IMR-90 (cell line): ENCODE measurements at regions not wholly inside any gene's neighbourhood (a gene's known extent, or its start where the extent isn't known, plus 50 kb on each side); places are given as distances from the start of the nearest gene placed in this dataset.

ENCODE experiments used
- ATAC-seq: fragments of 200-7000 bp; cut with Tn5 transposase; 2 replicates; pipeline ENCODE4 v1.9.1; 2020; ENCODE audit warnings: low read depth, mild to moderate bottlenecking, moderate library complexity
- BruUV-seq: library from RNA; stranded (reverse); fragments of 400-500 nt; replicated peaks from 2 replicates; lab custom pipeline; 2021; lab: Mats Ljungman, UMichigan
- CTCF ChIA-PET: fragments of 300-600 bp; formaldehyde crosslinking; extraction: SDS; loops from one replicate; lab custom pipeline; 2021; ENCODE audit warnings: antibody characterized with exemption; lab: Yijun Ruan, JAX
- POLR2A ChIA-PET: fragments of 300-600 bp; sonication (Branson Sonifier 250); formaldehyde crosslinking; loops from one replicate; lab custom pipeline; 2022; ENCODE audit warnings: antibody characterized with exemption; ENCODE audit not compliant: unreplicated experiment; lab: Charles Lee
- DNase-seq: peaks from one replicate; pipeline ENCODE4 v3.0.0; 2013
- H2AFZ ChIP-seq: replicated peaks from 2 replicates; pipeline ENCODE3; 2013; ENCODE audit warnings: low read length, mild to moderate bottlenecking; ENCODE audit not compliant: poor library complexity
- H2AK5ac ChIP-seq: 2 replicates; pipeline ENCODE4 v1.6.1; 2013; ENCODE audit warnings: low read depth, low read length, inconsistent platforms
- H2AK9ac ChIP-seq: replicated peaks from 2 replicates; pipeline ENCODE3; 2013; ENCODE audit warnings: mild to moderate bottlenecking, low read depth, low read length, moderate library complexity; ENCODE audit not compliant: poor library complexity
- H2BK120ac ChIP-seq: 2 replicates; pipeline ENCODE4 v1.6.1; 2013; ENCODE audit warnings: low read depth, low read length, inconsistent platforms
- H2BK15ac ChIP-seq: 3 replicates; pipeline ENCODE4 v1.6.1; 2013; ENCODE audit warnings: low read depth, low read length, inconsistent platforms
- H2BK20ac ChIP-seq: 2 replicates; pipeline ENCODE4 v1.6.1; 2013; ENCODE audit warnings: low read depth, mild to moderate bottlenecking, inconsistent platforms, low read length, moderate library complexity
- H2BK5ac ChIP-seq: 2 replicates; pipeline ENCODE4 v1.6.1; 2013; ENCODE audit warnings: mild to moderate bottlenecking, low read depth, low read length, inconsistent platforms; ENCODE audit not compliant: poor library complexity, severe bottlenecking
- H3K14ac ChIP-seq: replicated peaks from 2 replicates; pipeline ENCODE4 v1.6.1; 2013; ENCODE audit warnings: low read depth, low read length, inconsistent platforms
- H3K18ac ChIP-seq: 2 replicates; pipeline ENCODE4 v1.6.1; 2013; ENCODE audit warnings: low read depth, low read length, control low read depth
- H3K23ac ChIP-seq: 2 replicates; pipeline ENCODE4 v1.6.1; 2013; ENCODE audit warnings: low read depth, low read length, inconsistent platforms
- H3K27ac ChIP-seq: 2 replicates; pipeline ENCODE4 v1.5.1; 2013; ENCODE audit warnings: mild to moderate bottlenecking, control low read depth, low read length; ENCODE audit not compliant: insufficient read depth
- H3K27me3 ChIP-seq: 2 replicates; pipeline ENCODE4 v1.6.1; 2013; ENCODE audit warnings: low read length; ENCODE audit not compliant: control insufficient read depth, insufficient read depth
- H3K36me3 ChIP-seq: 2 replicates; pipeline ENCODE4 v1.6.1; 2013; ENCODE audit warnings: low read length, mixed read lengths; ENCODE audit not compliant: control insufficient read depth, insufficient read depth
- H3K4ac ChIP-seq: 2 replicates; pipeline ENCODE4 v1.6.1; 2013; ENCODE audit warnings: low read depth, low read length, inconsistent platforms
- H3K4me1 ChIP-seq: 2 replicates; pipeline ENCODE4 v1.6.1; 2013; ENCODE audit warnings: low read length, mixed read lengths; ENCODE audit not compliant: control insufficient read depth, insufficient read depth
- H3K4me2 ChIP-seq: 2 replicates; pipeline ENCODE4 v1.6.1; 2013; ENCODE audit warnings: low read depth, mild to moderate bottlenecking, control low read depth, low read length, moderate library complexity
- H3K4me3 ChIP-seq: 2 replicates; pipeline ENCODE4 v1.5.1; 2013; ENCODE audit warnings: low read depth, mild to moderate bottlenecking, control low read depth, low read length, moderate library complexity; ENCODE audit not compliant: insufficient read depth
- H3K56ac ChIP-seq: 2 replicates; pipeline ENCODE4 v1.6.1; 2013; ENCODE audit warnings: low read length, inconsistent platforms; ENCODE audit not compliant: insufficient read depth; ENCODE audit errors: extremely low read depth
- H3K79me1 ChIP-seq, 2 experiments: 2 replicates each; pipeline ENCODE4 v1.6.1; 2013; ENCODE audit warnings: low read length in 2 of 2, inconsistent platforms in 1 of 2, low read depth in 1 of 2
- H3K9ac ChIP-seq: 2 replicates; pipeline ENCODE4 v1.6.1; 2013; ENCODE audit warnings: low read depth, low read length, control low read depth
- H3K9me1 ChIP-seq: 2 replicates; pipeline ENCODE4 v1.6.1; 2013; ENCODE audit warnings: low read length, inconsistent platforms; ENCODE audit not compliant: insufficient read depth
- H3K9me3 ChIP-seq: 2 replicates; pipeline ENCODE4 v1.6.1; 2013; ENCODE audit warnings: low read length; ENCODE audit not compliant: control insufficient read depth, insufficient read depth
- H4K20me1 ChIP-seq: 2 replicates; pipeline ENCODE4 v1.6.1; 2013; ENCODE audit warnings: low read length, inconsistent platforms; ENCODE audit not compliant: insufficient read depth
- H4K5ac ChIP-seq: 2 replicates; pipeline ENCODE4 v1.6.1; 2013; ENCODE audit warnings: mild to moderate bottlenecking, low read depth, low read length, control low read depth
- H4K8ac ChIP-seq, 2 experiments: 2 replicates each; pipeline ENCODE4 v1.6.1; 2013; ENCODE audit warnings: low read depth in 2 of 2, low read length in 2 of 2, control low read depth in 1 of 2, inconsistent platforms in 1 of 2
- H4K91ac ChIP-seq: 2 replicates; pipeline ENCODE4 v1.6.1; 2013; ENCODE audit warnings: low read depth, low read length, inconsistent platforms; ENCODE audit not compliant: insufficient read depth
- BHLHE40 ChIP-seq: fragments of 150-350 bp; IDR thresholded peaks from 2 replicates; pipeline ENCODE4 v1.6.1; 2016; ENCODE audit warnings: mild to moderate bottlenecking, low read depth, low read length
- CEBPB ChIP-seq: IDR thresholded peaks from 2 replicates; pipeline ENCODE4 v1.6.1; 2012; ENCODE audit warnings: low read depth, low read length, improper control_type of control experiment
- CHD1 ChIP-seq: IDR thresholded peaks from 2 replicates; pipeline ENCODE4 v1.6.1; 2012; ENCODE audit warnings: low read depth, low read length, improper control_type of control experiment
- CTCF ChIP-seq: conservative IDR thresholded peaks from 2 replicates; pipeline ENCODE4 v1.5.1; 2012; ENCODE audit warnings: mild to moderate bottlenecking, low read depth, low read length, improper control_type of control experiment
- FOS ChIP-seq: fragments of 150-350 bp; IDR thresholded peaks from 2 replicates; pipeline ENCODE4 v1.6.1; 2016; ENCODE audit warnings: low read depth, low read length
- MAFK ChIP-seq: IDR thresholded peaks from 2 replicates; pipeline ENCODE4 v1.6.1; 2012; ENCODE audit warnings: low read depth, low read length, improper control_type of control experiment
- MAZ ChIP-seq: IDR thresholded peaks from 2 replicates; pipeline ENCODE4 v1.6.1; 2012; ENCODE audit warnings: low read depth, mild to moderate bottlenecking, low read length, improper control_type of control experiment, moderate library complexity, borderline replicate concordance
- MXI1 ChIP-seq: IDR thresholded peaks from 2 replicates; pipeline ENCODE4 v1.6.1; 2012; ENCODE audit warnings: low read depth, mild to moderate bottlenecking, low read length, moderate library complexity, borderline replicate concordance
- NFE2L2 ChIP-seq: fragments of 150-350 bp; IDR thresholded peaks from 2 replicates; pipeline ENCODE4 v1.6.1; 2016; ENCODE audit warnings: low read depth, mild to moderate bottlenecking, low read length
- POLR2A ChIP-seq: IDR thresholded peaks from 2 replicates; pipeline ENCODE4 v1.6.1; 2012; ENCODE audit warnings: mild to moderate bottlenecking, low read depth, low read length
- RAD21 ChIP-seq: IDR thresholded peaks from 2 replicates; pipeline ENCODE4 v1.6.1; 2012; ENCODE audit warnings: low read length, improper control_type of control experiment
- RCOR1 ChIP-seq: IDR thresholded peaks from 2 replicates; pipeline ENCODE4 v1.6.1; 2012; ENCODE audit warnings: mild to moderate bottlenecking, low read length, improper control_type of control experiment; ENCODE audit not compliant: insufficient replicate concordance
- RFX5 ChIP-seq: IDR thresholded peaks from 2 replicates; pipeline ENCODE4 v1.8.0; 2012; ENCODE audit warnings: low read depth, mild to moderate bottlenecking, low read length, moderate library complexity
- SMC3 ChIP-seq: fragments of 150-350 bp; IDR thresholded peaks from 2 replicates; pipeline ENCODE4 v1.6.1; 2016; ENCODE audit warnings: low read depth, mild to moderate bottlenecking, antibody characterized with exemption, low read length, moderate library complexity
- USF2 ChIP-seq: fragments of 150-350 bp; IDR thresholded peaks from 2 replicates; pipeline ENCODE4 v1.6.1; 2017; ENCODE audit warnings: mild to moderate bottlenecking, antibody characterized with exemption, low read length, low read depth
- WGBS, 2 experiments: methylation state at CpG; one replicate each; pipeline versions ENCODE4 v1.1.5 to v1.1.7; 2013; ENCODE audit warnings: missing lambda C conversion rate in 2 of 2; ENCODE audit not compliant: insufficient read length in 1 of 2; ENCODE audit errors: extremely low coverage in 2 of 2; 5-methylcytosine and 5-hydroxymethylcytosine counted together
- dilution Hi-C: fragments of 300-500 bp; cut with HindIII; formaldehyde crosslinking; loops from one replicate; pipeline ENCODE4 v1.14.3; 2018; ENCODE audit warnings: low sequenced_read_pairs; ENCODE audit not compliant: unreplicated experiment
- in situ Hi-C: fragments of 300-500 bp; cut with MboI; formaldehyde crosslinking; loops from 3 replicates; pipeline ENCODE4 v1.14.3; 2019; ENCODE audit warnings: low sequenced_read_pairs, inconsistent platforms, mixed read lengths
- intact Hi-C: fragments of 100-400 bp; cut with micrococcal nuclease; formaldehyde crosslinking; loops from 2 replicates; pipeline ENCODE4 v1.10.0; 2022
- TF ChIP-seq, protein P1 (sequence below): fragments of 150-350 bp; IDR thresholded peaks from 2 replicates; pipeline ENCODE4 v1.6.1; 2016; ENCODE audit warnings: low read depth, mild to moderate bottlenecking, low read length, moderate library complexity, borderline replicate concordance

GRCh38 chr1:228837032-228837431, 101.8 kb downstream of the RHOU start:
- no peak overlapping the region for H2AFZ ChIP-seq
- no peak overlapping the region for H3K23ac ChIP-seq
- ChIA-PET CTCF (no interaction called here), POLR2A (no interaction called here)
- H2AK9ac ChIP-seq: no peak overlapping the region
- no peaks in the 10 kb centered on the region for H3K36me3 ChIP-seq
- H4K20me1 ChIP-seq: no peaks in the 10 kb centered on the region
- no peak for TF ChIP-seq MXI1
- TF ChIP-seq RCOR1: no peak
- TF ChIP-seq BHLHE40: no peak
- no peak for TF ChIP-seq RAD21
- TF ChIP-seq CEBPB: no peak
- TF ChIP-seq MAFK: no peak
- no peak for TF ChIP-seq USF2
- TF ChIP-seq POLR2A: no peak
- no peak for TF ChIP-seq MAZ
- TF ChIP-seq CHD1: no peak
- TF ChIP-seq, protein P1, sequence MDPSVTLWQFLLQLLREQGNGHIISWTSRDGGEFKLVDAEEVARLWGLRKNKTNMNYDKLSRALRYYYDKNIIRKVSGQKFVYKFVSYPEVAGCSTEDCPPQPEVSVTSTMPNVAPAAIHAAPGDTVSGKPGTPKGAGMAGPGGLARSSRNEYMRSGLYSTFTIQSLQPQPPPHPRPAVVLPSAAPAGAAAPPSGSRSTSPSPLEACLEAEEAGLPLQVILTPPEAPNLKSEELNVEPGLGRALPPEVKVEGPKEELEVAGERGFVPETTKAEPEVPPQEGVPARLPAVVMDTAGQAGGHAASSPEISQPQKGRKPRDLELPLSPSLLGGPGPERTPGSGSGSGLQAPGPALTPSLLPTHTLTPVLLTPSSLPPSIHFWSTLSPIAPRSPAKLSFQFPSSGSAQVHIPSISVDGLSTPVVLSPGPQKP: no peak
- TF ChIP-seq CTCF: no peak
- TF ChIP-seq SMC3: no peak
- no peak for TF ChIP-seq NFE2L2
- no peak for TF ChIP-seq RFX5
- TF ChIP-seq FOS: no peak
- no peak overlapping the region for H4K91ac ChIP-seq
- H3K4me2 ChIP-seq: no peak overlapping the region
- H3K14ac ChIP-seq: no peak overlapping the region
- intact Hi-C loops (loop anchor here (10.0 kb wide), 1 partner anchor 388 kb away; no protein-coding TSS in a partner anchor), dilution Hi-C loops (no loop called here), in situ Hi-C loops (no loop called here)
- H3K56ac ChIP-seq: no peak overlapping the region
- no peak overlapping the region for H3K4ac ChIP-seq
- H3K27me3 ChIP-seq: peaks cover 16% of the 10 kb centered on the region
- H2BK5ac ChIP-seq: no peak overlapping the region
- H2AK5ac ChIP-seq: no peak overlapping the region; the same call in 1 of the 2 replicates
- no peak overlapping the region for H4K8ac ChIP-seq
- no peak overlapping the region for H3K27ac ChIP-seq
- H3K18ac ChIP-seq: no peak overlapping the region
- H3K9ac ChIP-seq: no peak overlapping the region
- peaks cover 4% of the 10 kb centered on the region; the same call in 1 of the 2 replicates for H3K9me1 ChIP-seq
- no peak overlapping the region for H2BK20ac ChIP-seq
- ATAC-seq: no peak
- peaks cover 15% of the 10 kb centered on the region for H3K4me1 ChIP-seq
- H2BK120ac ChIP-seq: no peak overlapping the region
- no TSS peak for BruUV-seq
- no peaks in the 10 kb centered on the region for H3K79me1 ChIP-seq
- DNase-seq: no peak
- no peak overlapping the region for H2BK15ac ChIP-seq
- no peak overlapping the region for H4K5ac ChIP-seq
- no peaks in the 10 kb centered on the region for H3K9me3 ChIP-seq
- no peak overlapping the region for H3K4me3 ChIP-seq
- WGBS, 2 experiments: no CpG with 5 or more reads among the region's 8 CpGs
